ENCODE measurements at regions not wholly inside any gene's neighbourhood (a gene's known extent, or its start where the extent isn't known, plus 50 kb on each side); places are given as distances from the start of the nearest gene placed in this dataset.

DNA sequence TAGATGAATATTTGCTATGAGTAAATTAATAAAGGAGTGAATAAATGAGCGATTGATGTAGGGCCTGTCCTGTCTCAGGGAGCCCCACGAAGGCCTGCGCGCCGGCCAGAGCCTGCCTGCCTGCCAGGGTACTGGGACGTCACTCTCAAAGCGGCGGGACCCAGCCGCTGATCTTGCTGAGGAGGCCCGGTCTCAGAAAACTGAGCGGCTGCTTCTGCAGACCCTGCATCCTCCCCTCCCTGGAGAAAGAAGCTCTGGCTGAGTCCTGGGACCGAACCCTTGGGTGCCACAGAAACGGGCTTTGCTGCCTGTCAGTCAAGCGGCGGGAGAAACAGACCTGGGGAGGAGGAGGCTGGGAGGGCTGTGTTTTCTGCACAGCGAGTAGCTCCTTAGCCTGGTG lies 91.6 kb upstream of the B3GAT1 start:
- in situ Hi-C loops (cut with MboI) (no loop called here), intact Hi-C loops (cut with micrococcal nuclease) (no loop called here)
- Histone ChIP-seq H3K4me1 (replicated peaks in 1 of 2; ENCODE audit: control insufficient read depth in 2 of 2, insufficient read depth in 2 of 2, low read length in 2 of 2) (peaks cover 0 to 2% of the 10 kb centered on the region in 2 experiments; a peak in 1 of 5 replicates), H3K4me3 (no peak overlapping the region), H3K27ac (ENCODE audit: extremely low read depth, low read depth, low read length) (no peak overlapping the region), H4K20me1 (replicated peaks; ENCODE audit: control insufficient read depth, insufficient read depth, low read length) (no peaks in the 10 kb centered on the region; the same call in 1 of the 2 replicates), H2AFZ (ENCODE audit: low read depth, low read length) (no peak overlapping the region), H3K36me3 (ENCODE audit: control insufficient read depth, insufficient read depth, low read length) (no peaks in the 10 kb centered on the region), H3K9ac (ENCODE audit: insufficient read depth in 1 of 2, low read depth in 2 of 2, low read length in 2 of 2) (no peak overlapping the region), H3K4me2 (ENCODE audit: insufficient read depth, low read length) (no peak overlapping the region), H3K9me1 (ENCODE audit: control insufficient read depth, insufficient read depth, low read length) (no peaks in the 10 kb centered on the region), H3K9me3 (replicated peaks; ENCODE audit: control insufficient read depth, insufficient read depth, low read depth, low read length) (no peaks in the 10 kb centered on the region), H3K79me2 (ENCODE audit: control insufficient read depth, insufficient read depth, low read length) (no peaks in the 10 kb centered on the region), H3K27me3 (ENCODE audit: control insufficient read depth in 2 of 2, insufficient read depth in 2 of 2, low read length in 2 of 2) (peaks cover 6 to 74% of the 10 kb centered on the region in 2 experiments)
- BruUV-seq (replicated peaks): no TSS peak
- ChIA-PET POLR2A (no interaction called here), CTCF (ENCODE audit: low intra/inter-chr PET ratio) (no interaction called here)
- ATAC-seq: no peak
- no peak for FAIRE-seq
- 0% methylated on average over 11 of the region's 16 CpGs for WGBS (ENCODE audit: insufficient coverage, low coverage, missing lambda C conversion rate)
- TF ChIP-seq CBX5 (IDR thresholded peaks at IDR 0.05; ENCODE audit: borderline replicate concordance, low read depth) (no peak), CREM (IDR thresholded peaks at IDR 0.05; ENCODE audit: low read depth) (no peak), PML (IDR thresholded peaks at IDR 0.05; ENCODE audit: low read length) (no peak), RAD21 (CRISPR knock-in tag; conservative IDR thresholded peaks at IDR 0.05 in 1 of 2, IDR thresholded peaks at IDR 0.05 in 1 of 2) (no peak), ZNF696 (CRISPR knock-in tag; conservative IDR thresholded peaks at IDR 0.05) (no peak), MBD2 (IDR thresholded peaks at IDR 0.05; ENCODE audit: borderline replicate concordance, low read depth) (no peak), ETV1 (tag; conservative IDR thresholded peaks at IDR 0.05; ENCODE audit: low read depth) (no peak), ZNF79 (CRISPR knock-in tag; IDR thresholded peaks at IDR 0.05; ENCODE audit: low read depth) (no peak), PRMT5 (CRISPR knock-in tag; IDR thresholded peaks at IDR 0.05) (no peak), GTF2E2 (tag; IDR thresholded peaks at IDR 0.05) (no peak), TCF7L2 (IDR thresholded peaks at IDR 0.05; ENCODE audit: low read depth, low read length) (no peak)
- TF ChIP-seq, protein P1, sequence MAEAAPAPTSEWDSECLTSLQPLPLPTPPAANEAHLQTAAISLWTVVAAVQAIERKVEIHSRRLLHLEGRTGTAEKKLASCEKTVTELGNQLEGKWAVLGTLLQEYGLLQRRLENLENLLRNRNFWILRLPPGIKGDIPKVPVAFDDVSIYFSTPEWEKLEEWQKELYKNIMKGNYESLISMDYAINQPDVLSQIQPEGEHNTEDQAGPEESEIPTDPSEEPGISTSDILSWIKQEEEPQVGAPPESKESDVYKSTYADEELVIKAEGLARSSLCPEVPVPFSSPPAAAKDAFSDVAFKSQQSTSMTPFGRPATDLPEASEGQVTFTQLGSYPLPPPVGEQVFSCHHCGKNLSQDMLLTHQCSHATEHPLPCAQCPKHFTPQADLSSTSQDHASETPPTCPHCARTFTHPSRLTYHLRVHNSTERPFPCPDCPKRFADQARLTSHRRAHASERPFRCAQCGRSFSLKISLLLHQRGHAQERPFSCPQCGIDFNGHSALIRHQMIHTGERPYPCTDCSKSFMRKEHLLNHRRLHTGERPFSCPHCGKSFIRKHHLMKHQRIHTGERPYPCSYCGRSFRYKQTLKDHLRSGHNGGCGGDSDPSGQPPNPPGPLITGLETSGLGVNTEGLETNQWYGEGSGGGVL (CRISPR knock-in tag; IDR thresholded peaks at IDR 0.05): no peak
- TF ChIP-seq, protein P2, sequence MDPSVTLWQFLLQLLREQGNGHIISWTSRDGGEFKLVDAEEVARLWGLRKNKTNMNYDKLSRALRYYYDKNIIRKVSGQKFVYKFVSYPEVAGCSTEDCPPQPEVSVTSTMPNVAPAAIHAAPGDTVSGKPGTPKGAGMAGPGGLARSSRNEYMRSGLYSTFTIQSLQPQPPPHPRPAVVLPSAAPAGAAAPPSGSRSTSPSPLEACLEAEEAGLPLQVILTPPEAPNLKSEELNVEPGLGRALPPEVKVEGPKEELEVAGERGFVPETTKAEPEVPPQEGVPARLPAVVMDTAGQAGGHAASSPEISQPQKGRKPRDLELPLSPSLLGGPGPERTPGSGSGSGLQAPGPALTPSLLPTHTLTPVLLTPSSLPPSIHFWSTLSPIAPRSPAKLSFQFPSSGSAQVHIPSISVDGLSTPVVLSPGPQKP (CRISPR knock-in tag; IDR thresholded peaks at IDR 0.05): no peak
- TF ChIP-seq, protein P3, sequence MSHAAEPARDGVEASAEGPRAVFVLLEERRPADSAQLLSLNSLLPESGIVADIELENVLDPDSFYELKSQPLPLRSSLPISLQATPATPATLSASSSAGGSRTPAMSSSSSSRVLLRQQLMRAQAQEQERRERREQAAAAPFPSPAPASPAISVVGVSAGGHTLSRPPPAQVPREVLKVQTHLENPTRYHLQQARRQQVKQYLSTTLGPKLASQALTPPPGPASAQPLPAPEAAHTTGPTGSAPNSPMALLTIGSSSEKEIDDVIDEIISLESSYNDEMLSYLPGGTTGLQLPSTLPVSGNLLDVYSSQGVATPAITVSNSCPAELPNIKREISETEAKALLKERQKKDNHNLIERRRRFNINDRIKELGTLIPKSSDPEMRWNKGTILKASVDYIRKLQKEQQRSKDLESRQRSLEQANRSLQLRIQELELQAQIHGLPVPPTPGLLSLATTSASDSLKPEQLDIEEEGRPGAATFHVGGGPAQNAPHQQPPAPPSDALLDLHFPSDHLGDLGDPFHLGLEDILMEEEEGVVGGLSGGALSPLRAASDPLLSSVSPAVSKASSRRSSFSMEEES (CRISPR knock-in tag; IDR thresholded peaks at IDR 0.05): no peak
- TF ChIP-seq, protein P4, sequence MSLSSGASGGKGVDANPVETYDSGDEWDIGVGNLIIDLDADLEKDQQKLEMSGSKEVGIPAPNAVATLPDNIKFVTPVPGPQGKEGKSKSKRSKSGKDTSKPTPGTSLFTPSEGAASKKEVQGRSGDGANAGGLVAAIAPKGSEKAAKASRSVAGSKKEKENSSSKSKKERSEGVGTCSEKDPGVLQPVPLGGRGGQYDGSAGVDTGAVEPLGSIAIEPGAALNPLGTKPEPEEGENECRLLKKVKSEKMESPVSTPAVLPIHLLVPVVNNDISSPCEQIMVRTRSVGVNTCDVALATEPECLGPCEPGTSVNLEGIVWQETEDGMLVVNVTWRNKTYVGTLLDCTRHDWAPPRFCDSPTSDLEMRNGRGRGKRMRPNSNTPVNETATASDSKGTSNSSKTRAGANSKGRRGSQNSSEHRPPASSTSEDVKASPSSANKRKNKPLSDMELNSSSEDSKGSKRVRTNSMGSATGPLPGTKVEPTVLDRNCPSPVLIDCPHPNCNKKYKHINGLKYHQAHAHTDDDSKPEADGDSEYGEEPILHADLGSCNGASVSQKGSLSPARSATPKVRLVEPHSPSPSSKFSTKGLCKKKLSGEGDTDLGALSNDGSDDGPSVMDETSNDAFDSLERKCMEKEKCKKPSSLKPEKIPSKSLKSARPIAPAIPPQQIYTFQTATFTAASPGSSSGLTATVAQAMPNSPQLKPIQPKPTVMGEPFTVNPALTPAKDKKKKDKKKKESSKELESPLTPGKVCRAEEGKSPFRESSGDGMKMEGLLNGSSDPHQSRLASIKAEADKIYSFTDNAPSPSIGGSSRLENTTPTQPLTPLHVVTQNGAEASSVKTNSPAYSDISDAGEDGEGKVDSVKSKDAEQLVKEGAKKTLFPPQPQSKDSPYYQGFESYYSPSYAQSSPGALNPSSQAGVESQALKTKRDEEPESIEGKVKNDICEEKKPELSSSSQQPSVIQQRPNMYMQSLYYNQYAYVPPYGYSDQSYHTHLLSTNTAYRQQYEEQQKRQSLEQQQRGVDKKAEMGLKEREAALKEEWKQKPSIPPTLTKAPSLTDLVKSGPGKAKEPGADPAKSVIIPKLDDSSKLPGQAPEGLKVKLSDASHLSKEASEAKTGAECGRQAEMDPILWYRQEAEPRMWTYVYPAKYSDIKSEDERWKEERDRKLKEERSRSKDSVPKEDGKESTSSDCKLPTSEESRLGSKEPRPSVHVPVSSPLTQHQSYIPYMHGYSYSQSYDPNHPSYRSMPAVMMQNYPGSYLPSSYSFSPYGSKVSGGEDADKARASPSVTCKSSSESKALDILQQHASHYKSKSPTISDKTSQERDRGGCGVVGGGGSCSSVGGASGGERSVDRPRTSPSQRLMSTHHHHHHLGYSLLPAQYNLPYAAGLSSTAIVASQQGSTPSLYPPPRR (CRISPR knock-in tag; IDR thresholded peaks at IDR 0.05; ENCODE audit: borderline replicate concordance): no peak
- DNase-seq (ENCODE audit: extremely low read depth in 1 of 4, low spot score in 3 of 4): no peak
